A673 (cell line): ENCODE measurements at regions not wholly inside any gene's neighbourhood (a gene's known extent, or its start where the extent isn't known, plus 50 kb on each side); places are given as distances from the start of the nearest gene placed in this dataset.
A peak's percentile ranks its signal among the peaks of the same experiment; 100 is the strongest.

Experiments
- BruUV-seq: library from RNA; stranded (reverse); fragments of 400-500 nt; replicated peaks from 2 replicates; lab custom pipeline; 2021; lab: Mats Ljungman, UMichigan
- CTCF ChIA-PET: fragments of 300-600 bp; sonication (Branson Sonifier 250); formaldehyde crosslinking; loops from one replicate; lab custom pipeline; 2022; ENCODE audit warnings: antibody characterized with exemption; lab: Charles Lee
- POLR2A ChIA-PET: fragments of 300-600 bp; sonication (Branson Sonifier 250); formaldehyde crosslinking; loops from one replicate; lab custom pipeline; 2022; ENCODE audit warnings: antibody characterized with exemption; ENCODE audit not compliant: low non-redundant PET; lab: Charles Lee
- DNase-seq: peaks from one replicate; pipeline ENCODE4 v3.0.0-alpha.2; 2015; ENCODE audit warnings: low spot score
- H3K27ac ChIP-seq: fragments of 200-600 bp; sonication (generic); 2 replicates; pipeline ENCODE4 v1.5.1; 2016; ENCODE audit warnings: mixed run types, low read depth, mild to moderate bottlenecking, mixed read lengths, antibody characterized with exemption, low read length; ENCODE audit not compliant: poor library complexity, severe bottlenecking
- H3K27me3 ChIP-seq: fragments of 200-600 bp; sonication (generic); replicated peaks from 2 replicates; pipeline ENCODE4 v1.6.1; 2017; ENCODE audit warnings: mixed run types, low read depth, mild to moderate bottlenecking, mixed read lengths, antibody characterized with exemption, low read length; ENCODE audit not compliant: insufficient read depth, poor library complexity
- H3K36me3 ChIP-seq: fragments of 200-600 bp; sonication (generic); 2 replicates; pipeline ENCODE4 v1.6.1; 2016; ENCODE audit warnings: mixed run types, mild to moderate bottlenecking, mixed read lengths, antibody characterized with exemption, low read length; ENCODE audit not compliant: insufficient read depth, poor library complexity, severe bottlenecking
- H3K4me1 ChIP-seq: fragments of 200-600 bp; sonication (generic); 2 replicates; pipeline ENCODE4 v1.6.1; 2017; ENCODE audit warnings: mixed run types, mild to moderate bottlenecking, mixed read lengths, antibody characterized with exemption, low read length; ENCODE audit not compliant: insufficient read depth, poor library complexity, severe bottlenecking
- H3K4me3 ChIP-seq: fragments of 200-600 bp; sonication (generic); 2 replicates; pipeline ENCODE4 v1.5.1; 2016; ENCODE audit warnings: low read depth, mixed run types, mild to moderate bottlenecking, mixed read lengths, low read length; ENCODE audit not compliant: poor library complexity, severe bottlenecking
- H3K9me3 ChIP-seq: fragments of 200-600 bp; sonication (generic); 2 replicates; pipeline ENCODE4 v1.6.1; 2016; ENCODE audit warnings: mixed run types, low read depth, mild to moderate bottlenecking, mixed read lengths, antibody characterized with exemption, low read length; ENCODE audit not compliant: poor library complexity, severe bottlenecking
- CTCF ChIP-seq: fragments of 300-800, 200-600 bp; sonication (generic); conservative IDR thresholded peaks from 2 replicates; pipeline ENCODE4 v1.5.1; 2017; ENCODE audit warnings: low read depth, mild to moderate bottlenecking, antibody characterized with exemption, low read length, moderate library complexity, mixed read lengths
- EZH2 ChIP-seq: fragments of 200-600 bp; sonication (generic); IDR thresholded peaks from 2 replicates; pipeline ENCODE4 v1.6.1; 2017; ENCODE audit warnings: borderline replicate concordance, low read depth, mild to moderate bottlenecking, mixed read lengths, antibody characterized with exemption, low read length; ENCODE audit not compliant: poor library complexity, severe bottlenecking
- intact Hi-C: fragments of 100-400 bp; cut with micrococcal nuclease; formaldehyde crosslinking; loops from one replicate; pipeline ENCODE4 v1.10.0; 2022; ENCODE audit not compliant: unreplicated experiment

- no TSS peak for BruUV-seq
- no peaks in the 10 kb centered on the region for H3K27me3 ChIP-seq
- CTCF ChIA-PET, result no interaction called here
- POLR2A ChIA-PET, result no interaction called here
- intact Hi-C loops, result no loop called here
- no peaks in the 10 kb centered on the region for H3K9me3 ChIP-seq
- H3K27ac ChIP-seq, result peak overlapping the region; percentile 10
- DNase-seq, result no peak
- no peak overlapping the region for H3K4me3 ChIP-seq
- TF ChIP-seq CTCF (no peak), EZH2 (no peak)
- H3K36me3 ChIP-seq, result no peaks in the 10 kb centered on the region
- peaks cover 53% of the 10 kb centered on the region for H3K4me1 ChIP-seq
These were observed 54.3 kb upstream of the STIM2 start for GRCh38 chr4:26806331-26806730.

- peak; percentile 86 for DNase-seq
- no peak for TF ChIP-seq CTCF
- TF ChIP-seq EZH2, result no peak
- H3K4me1 ChIP-seq, result peaks cover 53% of the 10 kb centered on the region
- no peaks in the 10 kb centered on the region for H3K9me3 ChIP-seq
- peak overlapping the region; percentile 10 for H3K27ac ChIP-seq
- CTCF ChIA-PET, result no interaction called here
- no peak overlapping the region for H3K4me3 ChIP-seq
- H3K27me3 ChIP-seq, result no peaks in the 10 kb centered on the region
- intact Hi-C loops, result no loop called here
- no peaks in the 10 kb centered on the region for H3K36me3 ChIP-seq
- BruUV-seq, result no TSS peak
- POLR2A ChIA-PET, result no interaction called here
These were observed 53.3 kb upstream of the STIM2 start for GRCh38 chr4:26807330-26807729.

DNA sequence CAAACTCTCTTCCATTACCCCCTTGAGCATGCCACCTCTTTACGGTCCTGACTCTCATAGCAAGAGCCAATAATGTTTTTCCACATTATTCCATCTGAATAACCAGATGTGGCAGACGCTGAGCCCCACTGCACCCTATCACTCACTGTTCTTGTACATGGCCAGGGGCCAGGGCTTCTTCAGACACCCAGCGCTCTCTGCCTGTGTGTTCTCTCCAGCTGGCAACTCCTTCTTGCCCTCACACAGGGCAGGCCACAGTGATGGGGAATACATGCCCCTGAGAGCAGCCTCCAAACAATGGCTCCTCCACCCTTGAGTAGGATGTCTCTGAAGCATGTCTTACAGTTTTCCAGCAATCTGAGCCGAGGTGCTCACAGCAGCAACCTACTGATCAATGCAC is 50.8 kb upstream of the STIM2 start:
- H3K27ac ChIP-seq, result no peak overlapping the region
- no peak overlapping the region for H3K4me3 ChIP-seq
- no peaks in the 10 kb centered on the region for H3K9me3 ChIP-seq
- H3K27me3 ChIP-seq, result no peaks in the 10 kb centered on the region
- DNase-seq, result no peak
- CTCF ChIA-PET, result no interaction called here
- no TSS peak for BruUV-seq
- POLR2A ChIA-PET, result no interaction called here
- intact Hi-C loops, result no loop called here
- peaks cover 39% of the 10 kb centered on the region for H3K4me1 ChIP-seq
- TF ChIP-seq CTCF (no peak), EZH2 (no peak)
- no peaks in the 10 kb centered on the region for H3K36me3 ChIP-seq
